Left kidney (tissue), 1 donor: ENCODE measurements at regions not wholly inside any gene's neighbourhood (a gene's known extent, or its start where the extent isn't known, plus 50 kb on each side); places are given as distances from the start of the nearest gene placed in this dataset.

Experiments
- DNase-seq: peaks from one replicate; pipeline ENCODE4 v3.0.0-alpha.2; 2013

DNA sequence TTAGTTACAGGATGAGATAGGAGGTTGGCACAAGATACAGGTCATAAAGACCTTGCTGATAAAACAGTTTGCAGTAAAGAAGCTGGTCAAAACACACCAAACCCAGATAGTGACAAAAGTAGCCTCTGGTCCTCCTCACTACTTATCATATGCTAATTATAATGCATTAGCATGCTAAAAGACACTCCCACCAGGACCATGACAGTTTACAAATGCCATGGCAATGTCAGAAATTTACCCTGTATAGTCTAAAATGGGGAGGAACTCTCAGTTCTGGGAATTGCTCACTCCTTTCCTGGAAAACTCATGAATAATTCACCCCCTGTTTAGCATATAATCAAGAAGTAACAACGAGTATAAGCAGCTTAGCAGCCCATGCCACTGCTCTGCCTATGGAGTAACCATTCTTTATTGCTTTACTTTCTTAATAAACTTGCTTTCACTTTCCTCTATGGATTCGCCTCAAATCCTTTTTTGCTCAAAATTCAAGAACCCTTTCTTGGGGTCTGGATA, 1254.4 kb downstream of the PCDH7 start:
- no peak for DNase-seq

DNA sequence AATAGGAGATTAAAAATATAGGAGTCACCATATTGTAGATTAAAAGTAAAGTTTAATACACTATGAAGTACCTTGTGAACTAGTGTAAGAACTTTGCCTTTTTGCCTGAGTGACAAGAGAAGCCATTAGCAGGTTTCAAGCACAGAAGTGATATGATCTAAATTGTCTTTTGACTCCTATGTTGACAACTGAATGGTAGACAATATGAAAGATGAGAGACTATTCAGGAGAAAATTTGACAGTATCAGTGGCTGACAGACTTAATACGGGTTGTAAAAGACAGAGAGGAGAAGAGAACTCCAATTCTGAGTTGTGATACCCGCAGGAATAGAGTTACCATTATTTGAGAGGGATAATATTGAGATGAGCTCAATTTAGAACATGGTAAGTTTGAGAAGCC, 1259.8 kb downstream of the PCDH7 start:
- DNase-seq: no peak

- no peak for DNase-seq
These were observed 1263.1 kb downstream of the PCDH7 start for GRCh38 chr4:31983246-31983645.

- DNase-seq: no peak
These were observed 1263.5 kb downstream of the PCDH7 start for GRCh38 chr4:31983677-31984076.

- DNase-seq: no peak
These were observed 1264.7 kb downstream of the PCDH7 start for GRCh38 chr4:31984872-31985271.

DNA sequence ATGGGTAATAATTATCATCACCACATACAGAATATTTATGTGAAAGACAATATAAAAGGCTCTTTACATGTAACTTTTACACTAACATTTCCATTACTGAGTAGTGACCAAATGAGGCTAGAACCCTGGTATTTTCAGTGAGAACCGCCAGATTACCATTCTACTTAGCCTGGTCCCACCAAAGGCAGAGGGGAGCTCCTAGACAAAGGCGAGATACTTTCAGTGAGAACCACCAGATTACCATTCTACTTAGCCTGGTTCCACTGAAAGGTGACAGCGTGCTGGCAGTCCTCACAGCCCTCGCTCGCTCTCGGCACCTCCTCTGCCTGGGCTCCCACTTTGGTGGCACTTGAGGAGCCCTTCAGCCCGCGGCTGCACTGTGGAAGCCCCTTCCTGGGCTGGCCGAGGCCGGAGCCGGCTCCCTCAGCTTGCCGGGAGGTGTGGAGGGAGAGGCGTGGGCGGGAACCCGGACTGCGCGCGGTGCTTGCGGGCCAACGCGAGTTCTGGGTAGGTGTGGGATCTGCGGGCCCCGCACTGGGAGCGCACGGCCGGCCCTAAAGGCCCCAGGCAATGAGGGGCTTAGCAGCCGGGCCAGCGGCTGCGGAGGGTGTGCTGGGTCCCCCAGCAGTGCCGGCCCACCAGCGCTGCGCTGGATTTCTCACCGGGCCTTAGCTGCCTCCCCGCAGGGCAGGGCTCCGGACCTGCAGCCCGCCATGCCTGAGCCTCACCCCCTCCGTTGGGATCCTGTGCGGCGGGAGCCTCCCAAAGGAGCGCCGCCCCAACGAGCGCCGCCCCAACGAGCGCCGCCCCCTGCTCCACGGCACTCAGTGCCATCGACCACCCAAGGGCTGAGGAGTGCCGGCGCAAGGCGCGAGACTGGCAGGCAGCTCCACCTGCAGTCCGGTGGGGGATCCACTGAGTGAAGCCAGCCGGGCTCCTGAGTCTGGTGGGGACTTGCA, 1276.1 kb downstream of the PCDH7 start:
- no peak for DNase-seq

- DNase-seq: no peak
These were observed 1278.6 kb downstream of the PCDH7 start for GRCh38 chr4:31998807-31999206.

DNA sequence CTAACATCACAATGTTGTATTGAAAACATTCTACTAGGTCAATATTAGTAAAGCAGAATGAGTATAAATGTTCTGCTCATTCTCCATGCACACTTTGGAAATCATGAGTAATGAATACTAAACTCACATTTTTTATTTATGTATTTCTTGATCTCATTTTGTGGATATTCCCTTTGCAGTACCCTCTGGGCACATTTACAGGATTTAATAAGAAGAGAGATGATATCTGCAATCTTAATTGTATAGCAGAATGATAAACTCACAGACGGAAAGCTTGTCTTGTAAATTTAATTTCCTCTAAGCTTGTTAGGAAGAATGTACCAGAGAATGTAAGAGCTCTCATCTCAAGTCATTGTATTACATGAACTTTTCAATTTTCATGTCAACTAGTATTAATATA, 1279.7 kb downstream of the PCDH7 start:
- DNase-seq: no peak

GRCh38 chr4:32000846-32001488, 1280.8 kb downstream of the PCDH7 start:
- no peak for DNase-seq

GRCh38 chr4:32002037-32002747, 1282.0 kb downstream of the PCDH7 start:
- no peak for DNase-seq

DNA sequence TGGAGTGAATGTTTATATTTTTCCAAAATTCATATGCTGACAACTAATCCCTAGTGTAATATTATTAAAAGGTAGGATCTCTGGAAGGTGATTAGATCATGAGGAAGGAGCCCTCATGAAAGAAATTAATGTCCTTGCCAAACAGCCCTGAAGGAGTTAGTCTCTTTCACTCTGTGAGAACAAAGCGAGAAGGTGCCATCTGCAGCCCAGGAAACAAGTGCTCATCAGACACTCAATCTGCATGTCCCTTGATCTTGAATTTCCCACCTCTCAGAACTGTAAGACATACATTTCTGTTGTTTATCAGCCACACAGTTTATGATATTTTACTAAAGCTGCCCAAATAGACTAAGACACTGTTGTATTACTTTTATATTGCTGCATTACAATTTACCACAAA, 1283.4 kb downstream of the PCDH7 start:
- DNase-seq: no peak

GRCh38 chr4:32010221-32010620, 1290.1 kb downstream of the PCDH7 start:
- no peak for DNase-seq

GRCh38 chr4:32022071-32022470, 1301.9 kb downstream of the PCDH7 start:
- no peak for DNase-seq

- DNase-seq: no peak
These were observed 1305.8 kb downstream of the PCDH7 start for GRCh38 chr4:32025851-32026459.

DNA sequence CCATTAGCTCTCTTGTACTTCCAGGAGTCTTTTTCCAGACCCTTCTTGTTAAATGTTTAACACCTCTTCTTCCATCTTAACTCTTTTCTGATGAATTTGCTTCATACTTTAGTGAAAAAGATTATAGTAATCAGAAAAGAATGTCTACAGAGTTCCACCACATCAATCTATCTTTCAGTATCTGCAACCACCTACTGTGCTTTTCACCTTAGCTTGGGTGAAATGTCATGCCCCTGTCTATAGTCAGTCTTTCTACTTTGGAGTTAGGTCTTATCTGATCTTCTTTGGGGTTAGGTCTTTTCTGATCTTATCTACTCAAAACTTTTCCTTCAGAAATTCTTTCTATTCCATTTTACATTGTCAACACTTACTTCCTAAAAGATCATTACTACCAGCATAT, 1310.2 kb downstream of the PCDH7 start:
- DNase-seq: no peak

DNA sequence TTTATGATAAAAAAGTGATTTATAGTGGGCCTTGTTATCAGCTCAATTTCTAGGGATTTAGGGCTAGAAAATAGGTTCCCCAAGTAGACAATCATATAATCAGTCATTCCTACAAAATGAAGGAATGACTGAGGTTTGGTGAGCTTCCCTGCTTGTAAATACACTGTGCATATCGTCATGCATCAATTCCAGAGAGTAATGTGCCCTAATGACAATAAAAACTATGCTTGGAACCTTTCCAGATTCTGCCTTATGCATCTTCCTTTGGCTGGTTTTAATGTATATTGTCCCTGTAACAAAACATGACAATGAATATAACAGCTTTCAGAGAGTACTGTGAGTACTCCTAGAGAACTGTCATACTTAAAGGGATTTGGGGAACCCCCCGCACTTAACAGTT, 1310.9 kb downstream of the PCDH7 start:
- no peak for DNase-seq

GRCh38 chr4:32032136-32032672, 1312.0 kb downstream of the PCDH7 start:
- no peak for DNase-seq

DNA sequence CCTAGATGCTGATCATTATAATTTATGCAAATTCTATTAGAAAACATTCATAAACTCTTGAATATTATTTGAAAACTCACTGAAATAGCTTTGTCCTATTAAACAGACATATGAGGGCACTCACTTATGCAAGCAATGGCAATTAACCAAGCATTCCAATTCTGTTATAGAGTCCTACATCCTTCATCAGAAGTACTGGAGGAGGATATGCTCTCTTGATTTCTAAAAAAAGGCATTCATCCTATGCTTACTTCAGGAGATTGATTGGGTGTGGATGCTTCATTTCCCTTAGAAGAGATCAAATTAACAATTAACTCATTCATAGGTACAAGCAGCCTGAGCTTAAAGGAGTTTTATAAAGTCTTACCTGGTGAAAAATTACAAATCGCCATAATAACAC, 1317.2 kb downstream of the PCDH7 start:
- peak; percentile 42 for DNase-seq

- DNase-seq: no peak
These were observed 1322.5 kb downstream of the PCDH7 start for GRCh38 chr4:32042486-32043247.

DNA sequence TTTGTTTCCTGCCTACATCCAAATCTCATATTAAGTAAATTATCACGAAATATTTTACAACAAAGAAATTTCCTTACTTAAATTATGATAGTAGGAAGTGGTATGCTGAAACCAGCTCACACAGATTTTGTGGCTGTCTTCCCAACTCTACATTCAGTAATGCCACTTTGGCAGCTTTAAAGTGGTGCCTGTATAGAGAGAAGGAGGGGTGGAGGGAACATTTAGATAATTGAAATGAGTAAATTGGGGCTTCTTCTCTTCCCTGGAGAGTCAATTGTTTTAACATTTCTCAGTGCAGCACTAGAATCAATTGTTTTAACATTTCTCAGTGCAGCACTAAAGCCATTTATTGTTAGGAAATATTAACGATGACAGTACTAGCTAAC, 1323.1 kb downstream of the PCDH7 start:
- no peak for DNase-seq

- DNase-seq: no peak
These were observed 1341.7 kb downstream of the PCDH7 start for GRCh38 chr4:32061916-32062315.
